KMS-11 (cell line): ENCODE measurements at regions not wholly inside any gene's neighbourhood (a gene's known extent, or its start where the extent isn't known, plus 50 kb on each side); places are given as distances from the start of the nearest gene placed in this dataset.

Experiments used
- H2AFZ ChIP-seq: fragments of 200-600 bp; sonication (generic); 2 replicates; pipeline ENCODE4 v1.6.1; 2016; ENCODE audit warnings: antibody characterized with exemption, mixed run types, low read depth
- H3K27ac ChIP-seq: fragments of 200-600 bp; sonication (generic); 2 replicates; pipeline ENCODE4 v1.6.1; 2016; ENCODE audit warnings: mild to moderate bottlenecking, mixed run types
- H3K27me3 ChIP-seq: fragments of 200-600 bp; sonication (generic); 2 replicates; pipeline ENCODE4 v1.6.1; 2017; ENCODE audit warnings: mild to moderate bottlenecking, low read depth, mixed run types, moderate library complexity; ENCODE audit not compliant: insufficient read depth
- H3K36me3 ChIP-seq: fragments of 200-600 bp; sonication (generic); 2 replicates; pipeline ENCODE4 v1.6.1; 2017; ENCODE audit warnings: mild to moderate bottlenecking, mixed run types; ENCODE audit not compliant: insufficient read depth
- H3K4me1 ChIP-seq: fragments of 200-600 bp; sonication (generic); 2 replicates; pipeline ENCODE4 v1.6.1; 2016; ENCODE audit warnings: mild to moderate bottlenecking, low read depth, mixed run types; ENCODE audit not compliant: poor library complexity, severe bottlenecking
- H3K4me2 ChIP-seq: fragments of 200-600 bp; sonication (generic); 2 replicates; pipeline ENCODE4 v1.7.0; 2016; ENCODE audit warnings: mild to moderate bottlenecking, mixed run types
- H3K4me3 ChIP-seq: fragments of 200-600 bp; sonication (generic); IDR thresholded peaks from 2 replicates; pipeline ENCODE4 v1.6.1; 2017; ENCODE audit warnings: low read depth, low read length, mixed read lengths; ENCODE audit not compliant: insufficient read depth
- H3K79me2 ChIP-seq: fragments of 200-600 bp; sonication (generic); 2 replicates; pipeline ENCODE4 v1.6.1; 2016; ENCODE audit warnings: low read depth, mixed run types; ENCODE audit not compliant: insufficient read depth
- H3K9ac ChIP-seq: fragments of 200-600 bp; sonication (generic); 2 replicates; pipeline ENCODE4 v1.6.1; 2016; ENCODE audit warnings: mild to moderate bottlenecking, mixed run types
- H4K20me1 ChIP-seq: fragments of 200-600 bp; sonication (generic); 2 replicates; pipeline ENCODE4 v1.6.1; 2016; ENCODE audit warnings: mild to moderate bottlenecking, mixed run types; ENCODE audit not compliant: insufficient read depth
- CTCF ChIP-seq: fragments of 200-600 bp; sonication (generic); conservative IDR thresholded peaks from 2 replicates; pipeline ENCODE4 v1.6.1; 2017; ENCODE audit warnings: low read depth, mild to moderate bottlenecking, antibody characterized with exemption, low read length, moderate library complexity, mixed read lengths

- Histone ChIP-seq H3K27me3 (no peaks in the 10 kb centered on the region), H2AFZ (no peak overlapping the region), H3K4me2 (no peak overlapping the region), H3K4me3 (no peak overlapping the region), H3K27ac (no peak overlapping the region), H3K36me3 (no peaks in the 10 kb centered on the region), H3K4me1 (no peaks in the 10 kb centered on the region), H3K79me2 (no peaks in the 10 kb centered on the region), H3K9ac (no peak overlapping the region), H4K20me1 (no peaks in the 10 kb centered on the region)
- no peak for TF ChIP-seq CTCF
Measured at GRCh38 chr16:64282181-64282580, 839.7 kb downstream of the CDH11 start.

- Histone ChIP-seq H3K4me3 (no peak overlapping the region), H3K27me3 (no peaks in the 10 kb centered on the region), H3K27ac (no peak overlapping the region), H3K36me3 (no peaks in the 10 kb centered on the region), H3K79me2 (no peaks in the 10 kb centered on the region), H3K4me1 (peaks cover 4% of the 10 kb centered on the region), H3K4me2 (no peak overlapping the region), H2AFZ (no peak overlapping the region), H4K20me1 (no peaks in the 10 kb centered on the region), H3K9ac (no peak overlapping the region)
- no peak for TF ChIP-seq CTCF
Measured at GRCh38 chr16:64280317-64280716, 841.5 kb downstream of the CDH11 start.

- Histone ChIP-seq H3K4me1 (peaks cover 4% of the 10 kb centered on the region), H3K9ac (no peak overlapping the region), H3K4me3 (no peak overlapping the region), H2AFZ (no peak overlapping the region), H3K27me3 (no peaks in the 10 kb centered on the region), H3K4me2 (no peak overlapping the region), H3K27ac (no peak overlapping the region), H3K79me2 (no peaks in the 10 kb centered on the region), H3K36me3 (no peaks in the 10 kb centered on the region), H4K20me1 (no peaks in the 10 kb centered on the region)
- no peak for TF ChIP-seq CTCF
Measured at GRCh38 chr16:64278196-64278595, 843.7 kb downstream of the CDH11 start.

GRCh38 chr16:64276646-64277045, 845.2 kb downstream of the CDH11 start:
- Histone ChIP-seq H4K20me1 (no peaks in the 10 kb centered on the region), H2AFZ (no peak overlapping the region), H3K9ac (no peak overlapping the region), H3K4me2 (no peak overlapping the region; the same call in 1 of the 2 replicates), H3K4me3 (no peak overlapping the region), H3K27ac (no peak overlapping the region), H3K36me3 (no peaks in the 10 kb centered on the region), H3K4me1 (peaks cover 4% of the 10 kb centered on the region), H3K79me2 (no peaks in the 10 kb centered on the region), H3K27me3 (no peaks in the 10 kb centered on the region)
- no peak for TF ChIP-seq CTCF
